GM23338 (cell line): ENCODE measurements at regions not wholly inside any gene's neighbourhood (a gene's known extent, or its start where the extent isn't known, plus 50 kb on each side); places are given as distances from the start of the nearest gene placed in this dataset.

Source experiments
- CREB1 ChIP-seq: fragments of 250-450 bp; sonication (Bioruptor Pico); IDR thresholded peaks from 2 replicates; pipeline ENCODE4 v1.5.0; 2020; ENCODE audit warnings: low read depth, mild to moderate bottlenecking, moderate library complexity
- ETS1 ChIP-seq: IDR thresholded peaks from 2 replicates; pipeline ENCODE4 v1.6.1; 2016; ENCODE audit warnings: antibody characterized with exemption
- EZH2 ChIP-seq: fragments of 200-600 bp; sonication (generic); IDR thresholded peaks from one replicate; pipeline ENCODE4 v1.8.0; 2017; ENCODE audit warnings: antibody characterized with exemption, mild to moderate bottlenecking, low read depth; ENCODE audit not compliant: unreplicated experiment
- EZH2phosphoT487 ChIP-seq: fragments of 200-600 bp; sonication (generic); IDR thresholded peaks from one replicate; pipeline ENCODE4 v1.8.1; 2018; ENCODE audit warnings: antibody characterized with exemption; ENCODE audit not compliant: unreplicated experiment
- POLR2AphosphoS5 ChIP-seq: IDR thresholded peaks from 2 replicates; pipeline ENCODE4 v1.6.1; 2016; ENCODE audit warnings: antibody characterized with exemption, low read depth
- ZNF331 ChIP-seq: fragments of 250-450 bp; sonication (Bioruptor Pico); IDR thresholded peaks from 2 replicates; pipeline ENCODE4 v1.5.0; 2020; ENCODE audit warnings: low read depth, mild to moderate bottlenecking, moderate library complexity
- TF ChIP-seq, protein P1 (sequence below), 2 experiments: fragments of 200-600 bp in 1 of 2; sonication (generic) in 1 of 2; conservative IDR thresholded peaks; 2 replicates each; pipeline versions ENCODE4 v1.5.1 to v1.6.1; 2016 to 2017; ENCODE audit warnings: antibody characterized with exemption in 2 of 2, low read depth in 2 of 2, mild to moderate bottlenecking in 2 of 2, moderate library complexity in 1 of 2

DNA sequence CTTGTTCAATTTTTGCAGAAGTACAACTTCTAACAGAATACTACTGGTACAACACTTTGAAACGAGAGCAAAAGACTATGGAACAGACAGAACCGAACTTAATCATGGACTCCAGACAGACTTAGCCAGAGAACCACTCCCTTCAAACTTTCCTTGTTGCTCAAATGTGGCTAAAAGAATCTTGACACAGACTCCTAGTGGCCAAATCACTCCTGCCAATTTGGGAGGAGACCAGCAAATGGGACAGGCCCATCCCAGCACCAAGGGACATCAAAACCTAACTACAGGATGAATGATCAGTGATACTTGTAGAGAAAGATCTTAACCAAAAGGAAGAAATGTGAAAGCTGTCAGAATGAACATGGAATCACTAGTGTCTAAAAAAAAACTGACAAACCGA, 154.0 kb downstream of the MATN1 start:
- TF ChIP-seq, protein P1, sequence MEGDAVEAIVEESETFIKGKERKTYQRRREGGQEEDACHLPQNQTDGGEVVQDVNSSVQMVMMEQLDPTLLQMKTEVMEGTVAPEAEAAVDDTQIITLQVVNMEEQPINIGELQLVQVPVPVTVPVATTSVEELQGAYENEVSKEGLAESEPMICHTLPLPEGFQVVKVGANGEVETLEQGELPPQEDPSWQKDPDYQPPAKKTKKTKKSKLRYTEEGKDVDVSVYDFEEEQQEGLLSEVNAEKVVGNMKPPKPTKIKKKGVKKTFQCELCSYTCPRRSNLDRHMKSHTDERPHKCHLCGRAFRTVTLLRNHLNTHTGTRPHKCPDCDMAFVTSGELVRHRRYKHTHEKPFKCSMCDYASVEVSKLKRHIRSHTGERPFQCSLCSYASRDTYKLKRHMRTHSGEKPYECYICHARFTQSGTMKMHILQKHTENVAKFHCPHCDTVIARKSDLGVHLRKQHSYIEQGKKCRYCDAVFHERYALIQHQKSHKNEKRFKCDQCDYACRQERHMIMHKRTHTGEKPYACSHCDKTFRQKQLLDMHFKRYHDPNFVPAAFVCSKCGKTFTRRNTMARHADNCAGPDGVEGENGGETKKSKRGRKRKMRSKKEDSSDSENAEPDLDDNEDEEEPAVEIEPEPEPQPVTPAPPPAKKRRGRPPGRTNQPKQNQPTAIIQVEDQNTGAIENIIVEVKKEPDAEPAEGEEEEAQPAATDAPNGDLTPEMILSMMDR (conservative IDR thresholded peaks at IDR 0.05; ENCODE audit: low read depth in 2 of 2) = peak; percentile 13 to 34; a peak in 1 of 4 replicates
- TF ChIP-seq EZH2 (no peak), ZNF331 (CRISPR knock-in tag) (no peak), EZH2phosphoT487 (no peak), POLR2AphosphoS5 (no peak), CREB1 (CRISPR knock-in tag) (no peak), ETS1 (no peak)
